ENCODE measurements at regions not wholly inside any gene's neighbourhood (a gene's known extent, or its start where the extent isn't known, plus 50 kb on each side); places are given as distances from the start of the nearest gene placed in this dataset.

DNA sequence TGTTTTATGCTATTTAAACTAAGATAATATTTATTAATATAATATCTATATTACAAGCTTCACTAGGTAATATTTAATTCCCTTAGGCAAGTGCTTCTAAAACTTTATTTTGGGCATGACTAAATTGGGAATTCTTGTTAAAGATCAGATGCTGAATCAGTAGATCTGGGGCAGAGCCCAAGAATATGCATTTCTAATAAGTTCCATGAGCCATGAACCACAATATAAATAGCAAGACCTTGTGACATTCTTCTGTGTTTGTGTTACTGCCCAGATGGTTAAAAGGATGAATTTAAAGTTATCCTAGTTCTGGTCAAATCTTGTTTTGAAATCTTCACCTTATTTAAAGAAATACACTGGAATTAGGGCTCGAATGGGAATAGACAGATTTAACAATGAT, 258.4 kb upstream of the CACNA2D1 start:
- TF ChIP-seq, protein P1, sequence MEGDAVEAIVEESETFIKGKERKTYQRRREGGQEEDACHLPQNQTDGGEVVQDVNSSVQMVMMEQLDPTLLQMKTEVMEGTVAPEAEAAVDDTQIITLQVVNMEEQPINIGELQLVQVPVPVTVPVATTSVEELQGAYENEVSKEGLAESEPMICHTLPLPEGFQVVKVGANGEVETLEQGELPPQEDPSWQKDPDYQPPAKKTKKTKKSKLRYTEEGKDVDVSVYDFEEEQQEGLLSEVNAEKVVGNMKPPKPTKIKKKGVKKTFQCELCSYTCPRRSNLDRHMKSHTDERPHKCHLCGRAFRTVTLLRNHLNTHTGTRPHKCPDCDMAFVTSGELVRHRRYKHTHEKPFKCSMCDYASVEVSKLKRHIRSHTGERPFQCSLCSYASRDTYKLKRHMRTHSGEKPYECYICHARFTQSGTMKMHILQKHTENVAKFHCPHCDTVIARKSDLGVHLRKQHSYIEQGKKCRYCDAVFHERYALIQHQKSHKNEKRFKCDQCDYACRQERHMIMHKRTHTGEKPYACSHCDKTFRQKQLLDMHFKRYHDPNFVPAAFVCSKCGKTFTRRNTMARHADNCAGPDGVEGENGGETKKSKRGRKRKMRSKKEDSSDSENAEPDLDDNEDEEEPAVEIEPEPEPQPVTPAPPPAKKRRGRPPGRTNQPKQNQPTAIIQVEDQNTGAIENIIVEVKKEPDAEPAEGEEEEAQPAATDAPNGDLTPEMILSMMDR (IDR thresholded peaks at IDR 0.05; ENCODE audit: insufficient read depth, low read length, poor library complexity, severe bottlenecking), result no peak
- no peak for TF ChIP-seq EZH2phosphoT487 (conservative IDR thresholded peaks at IDR 0.05; ENCODE audit: low read length)
- Histone ChIP-seq H4K20me1 (ENCODE audit: low read depth, low read length) (no peaks in the 10 kb centered on the region), H3K27ac (ENCODE audit: low read depth, low read length) (no peak overlapping the region), H3K9me3 (ENCODE audit: insufficient read depth, low read length) (no peaks in the 10 kb centered on the region), H2AFZ (ENCODE audit: low read depth, low read length, severe bottlenecking) (no peak overlapping the region), H3K4me2 (ENCODE audit: low read depth, low read length, poor library complexity, severe bottlenecking) (no peak overlapping the region), H3F3A (ENCODE audit: insufficient read depth) (no peaks in the 10 kb centered on the region), H3K4me3 (ENCODE audit: insufficient read depth, low read length, poor library complexity, severe bottlenecking) (no peak overlapping the region), H3K9ac (ENCODE audit: low read length) (no peak overlapping the region), H3K36me3 (ENCODE audit: low read length) (no peaks in the 10 kb centered on the region), H3K27me3 (ENCODE audit: low read length) (no peaks in the 10 kb centered on the region), H3K9me2 (replicated peaks; ENCODE audit: insufficient read depth, low read length) (0 out of 2 replicates have a peak, but pooled peaks cover 3% of the 10 kb centered on the region), H3K79me2 (ENCODE audit: insufficient read depth, low read length) (no peaks in the 10 kb centered on the region)

DNA sequence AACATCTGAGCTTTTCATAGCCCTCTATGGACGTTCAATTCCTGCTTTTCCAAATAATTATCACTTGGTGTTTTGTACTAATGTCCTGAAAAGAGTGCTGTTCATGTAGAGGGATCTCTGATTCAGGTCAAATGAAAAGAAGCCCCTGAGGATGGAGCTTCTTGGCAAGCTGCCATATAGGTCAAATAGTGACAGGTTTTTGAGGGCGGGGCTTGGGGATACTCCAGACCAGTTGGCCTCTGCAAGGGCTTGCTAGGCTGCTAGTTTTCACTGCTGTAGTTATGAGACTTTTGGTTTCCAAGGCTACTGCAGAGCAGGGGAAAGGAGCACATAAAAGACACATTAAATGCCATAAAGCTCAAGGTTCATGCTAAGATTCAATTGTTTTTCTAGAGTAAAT, 257.2 kb upstream of the CACNA2D1 start:
- no peak overlapping the region for H3K4me2 ChIP-seq (ENCODE audit: low read depth, low read length, poor library complexity, severe bottlenecking)
- H3F3A ChIP-seq (ENCODE audit: insufficient read depth), result no peaks in the 10 kb centered on the region
- H3K9me2 ChIP-seq (replicated peaks; ENCODE audit: insufficient read depth, low read length), result 0 out of 2 replicates have a peak, but pooled peaks cover 3% of the 10 kb centered on the region
- H4K20me1 ChIP-seq (ENCODE audit: low read depth, low read length), result no peaks in the 10 kb centered on the region
- H2AFZ ChIP-seq (ENCODE audit: low read depth, low read length, severe bottlenecking), result no peak overlapping the region
- no peak for TF ChIP-seq EZH2phosphoT487 (conservative IDR thresholded peaks at IDR 0.05; ENCODE audit: low read length)
- TF ChIP-seq, protein P1 (IDR thresholded peaks at IDR 0.05; ENCODE audit: insufficient read depth, low read length, poor library complexity, severe bottlenecking), result no peak
- H3K9me3 ChIP-seq (ENCODE audit: insufficient read depth, low read length), result no peaks in the 10 kb centered on the region
- no peaks in the 10 kb centered on the region for H3K36me3 ChIP-seq (ENCODE audit: low read length)
- H3K79me2 ChIP-seq (ENCODE audit: insufficient read depth, low read length), result no peaks in the 10 kb centered on the region
- H3K27ac ChIP-seq (ENCODE audit: low read depth, low read length), result no peak overlapping the region
- no peaks in the 10 kb centered on the region for H3K27me3 ChIP-seq (ENCODE audit: low read length)
- H3K4me3 ChIP-seq (ENCODE audit: insufficient read depth, low read length, poor library complexity, severe bottlenecking), result no peak overlapping the region
- H3K9ac ChIP-seq (ENCODE audit: low read length), result no peak overlapping the region

DNA sequence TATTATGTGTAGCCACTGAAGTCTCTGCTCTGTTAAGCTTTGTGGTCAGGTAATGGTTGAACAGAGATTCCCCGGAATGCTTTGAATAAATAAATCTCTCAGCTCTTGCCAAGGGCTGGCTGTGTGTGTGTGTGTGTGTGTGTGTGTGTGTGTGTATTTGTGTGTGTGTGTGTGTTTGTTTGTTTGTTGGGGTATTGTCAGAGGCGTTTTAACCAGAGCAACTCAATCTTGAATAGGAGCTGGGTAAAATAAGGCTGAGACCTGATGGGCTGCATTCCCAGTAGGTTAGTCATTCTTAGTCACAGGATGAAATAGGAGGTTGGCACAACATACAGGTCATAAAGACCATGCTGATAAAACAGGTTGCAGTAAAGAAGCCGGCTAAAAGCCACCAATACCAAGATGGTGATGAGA, 256.2 kb upstream of the CACNA2D1 start:
- H4K20me1 ChIP-seq (ENCODE audit: low read depth, low read length), result no peaks in the 10 kb centered on the region
- no peaks in the 10 kb centered on the region for H3F3A ChIP-seq (ENCODE audit: insufficient read depth)
- no peak overlapping the region for H2AFZ ChIP-seq (ENCODE audit: low read depth, low read length, severe bottlenecking)
- H3K4me3 ChIP-seq (ENCODE audit: insufficient read depth, low read length, poor library complexity, severe bottlenecking), result no peak overlapping the region
- no peak overlapping the region for H3K4me2 ChIP-seq (ENCODE audit: low read depth, low read length, poor library complexity, severe bottlenecking)
- H3K9me2 ChIP-seq (replicated peaks; ENCODE audit: insufficient read depth, low read length), result 0 out of 2 replicates have a peak, but pooled peaks cover 3% of the 10 kb centered on the region
- H3K79me2 ChIP-seq (ENCODE audit: insufficient read depth, low read length), result no peaks in the 10 kb centered on the region
- H3K36me3 ChIP-seq (ENCODE audit: low read length), result no peaks in the 10 kb centered on the region
- no peak overlapping the region for H3K27ac ChIP-seq (ENCODE audit: low read depth, low read length)
- TF ChIP-seq, protein P1 (IDR thresholded peaks at IDR 0.05; ENCODE audit: insufficient read depth, low read length, poor library complexity, severe bottlenecking), result no peak
- TF ChIP-seq EZH2phosphoT487 (conservative IDR thresholded peaks at IDR 0.05; ENCODE audit: low read length), result no peak
- H3K9ac ChIP-seq (ENCODE audit: low read length), result no peak overlapping the region
- H3K27me3 ChIP-seq (ENCODE audit: low read length), result no peaks in the 10 kb centered on the region
- H3K9me3 ChIP-seq (ENCODE audit: insufficient read depth, low read length), result no peaks in the 10 kb centered on the region
